ENCODE measurements at regions not wholly inside any gene's neighbourhood (a gene's known extent, or its start where the extent isn't known, plus 50 kb on each side); places are given as distances from the start of the nearest gene placed in this dataset.

GRCh38 chrX:148133105-148133725 lies 152.1 kb downstream of the FMR1NB start:
- no peak for TF ChIP-seq CTCF (IDR thresholded peaks at IDR 0.05; ENCODE audit: low read depth, low read length)
- no peak for TF ChIP-seq MYC (IDR thresholded peaks at IDR 0.05; ENCODE audit: low read depth, low read length)
- TF ChIP-seq POLR2A (IDR thresholded peaks at IDR 0.05; ENCODE audit: extremely low read depth, insufficient read length) = no peak

All from NB4 (cell line).